ENCODE measurements at regions not wholly inside any gene's neighbourhood (a gene's known extent, or its start where the extent isn't known, plus 50 kb on each side); places are given as distances from the start of the nearest gene placed in this dataset.

DNA sequence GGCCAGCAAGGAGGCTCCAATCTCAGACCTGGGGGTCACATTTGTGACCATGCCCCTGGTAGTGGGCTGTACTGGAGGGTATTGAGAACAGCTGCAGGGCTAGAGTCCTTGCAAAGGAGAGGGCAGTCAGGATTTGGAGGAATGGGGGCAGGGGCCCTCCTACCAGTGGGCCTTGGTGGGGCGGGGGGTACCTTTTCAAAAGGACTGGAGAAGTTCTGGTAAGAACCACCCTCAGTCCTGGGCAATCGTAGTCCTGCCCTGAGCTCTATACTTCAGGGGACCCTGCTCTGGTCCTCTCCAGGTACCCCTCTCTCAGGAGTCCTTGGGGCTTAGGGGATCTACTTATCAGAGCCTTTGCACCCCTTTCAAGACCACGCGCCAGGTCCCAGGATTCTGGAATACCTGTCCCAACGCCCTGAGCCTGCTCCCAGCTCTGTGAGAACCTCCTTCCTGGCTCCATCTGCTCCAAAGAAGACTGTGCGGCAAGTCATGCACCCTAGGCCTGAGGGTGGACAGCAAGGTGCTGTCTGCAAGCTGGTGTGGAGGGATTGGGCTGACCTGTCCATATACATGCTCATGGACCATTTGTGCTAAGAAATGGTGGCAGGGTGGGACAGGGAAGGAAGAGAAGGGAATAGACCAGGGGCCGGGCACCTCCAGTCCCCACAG lies 134.1 kb upstream of the EEPD1 start:
- no peaks in the 10 kb centered on the region for H3K9me3 ChIP-seq (replicated peaks in 1 of 3)
- H3K4me3 ChIP-seq = no peak overlapping the region
- no peaks in the 10 kb centered on the region for H3K36me3 ChIP-seq (replicated peaks in 1 of 2)
- 90 to 94% (median 92%) methylated on average over 7 of the region's 7 CpGs for WGBS, 4 donors
- H3K27me3 ChIP-seq = no peaks in the 10 kb centered on the region
- DNase-seq = no peak
- H3K27ac ChIP-seq = no peak overlapping the region
- intact Hi-C loops (cut with DNase I) = no loop called here
- H3K4me1 ChIP-seq (replicated peaks in 1 of 2) = peaks cover 0 to 10% of the 10 kb centered on the region in 2 donors
- TF ChIP-seq POLR2A (IDR thresholded peaks at IDR 0.05) = no peak
- TF ChIP-seq CTCF (IDR thresholded peaks at IDR 0.05) = no peak

- Histone ChIP-seq H3K27me3 (no peaks in the 10 kb centered on the region), H3K36me3 (replicated peaks in 1 of 2) (no peaks in the 10 kb centered on the region), H3K9me3 (replicated peaks in 1 of 3) (no peaks in the 10 kb centered on the region), H3K27ac (no peak overlapping the region), H3K4me3 (no peak overlapping the region), H3K4me1 (replicated peaks in 1 of 2) (peaks cover 0 to 10% of the 10 kb centered on the region in 2 donors)
- DNase-seq = no peak
- TF ChIP-seq CTCF (IDR thresholded peaks at IDR 0.05) (no peak), POLR2A (IDR thresholded peaks at IDR 0.05) (no peak)
- WGBS, 4 donors = 91 to 98% (median 98%) methylated on average over 4 of the region's 4 CpGs
- intact Hi-C loops (cut with DNase I) = no loop called here
Measured at GRCh38 chr7:36019538-36019937, 133.5 kb upstream of the EEPD1 start.

GRCh38 chr7:36019980-36020379 lies 133.1 kb upstream of the EEPD1 start:
- no peaks in the 10 kb centered on the region for H3K9me3 ChIP-seq (replicated peaks in 1 of 3)
- H3K4me3 ChIP-seq = no peak overlapping the region
- no peak for DNase-seq
- TF ChIP-seq POLR2A (IDR thresholded peaks at IDR 0.05) = no peak
- no peak for TF ChIP-seq CTCF (IDR thresholded peaks at IDR 0.05)
- H3K27me3 ChIP-seq = no peaks in the 10 kb centered on the region
- peaks cover 0 to 10% of the 10 kb centered on the region in 2 donors for H3K4me1 ChIP-seq (replicated peaks in 1 of 2)
- intact Hi-C loops (cut with DNase I) = no loop called here
- WGBS, 4 donors = 86 to 91% (median 90%) methylated on average over 6 to 7 of the region's 7 CpGs
- no peaks in the 10 kb centered on the region for H3K36me3 ChIP-seq (replicated peaks in 1 of 2)
- H3K27ac ChIP-seq = no peak overlapping the region

GRCh38 chr7:36021367-36021766 lies 131.7 kb upstream of the EEPD1 start:
- Histone ChIP-seq H3K27ac (no peak overlapping the region), H3K4me1 (replicated peaks in 1 of 2) (peaks cover 0 to 10% of the 10 kb centered on the region in 2 donors), H3K27me3 (no peaks in the 10 kb centered on the region), H3K36me3 (replicated peaks in 1 of 2) (no peaks in the 10 kb centered on the region), H3K4me3 (no peak overlapping the region), H3K9me3 (replicated peaks in 1 of 3) (no peaks in the 10 kb centered on the region)
- WGBS, 4 donors = 73 to 89% (median 78%) methylated on average over 5 of the region's 5 CpGs
- DNase-seq = peak in 1 of 7 donors; percentile 18
- intact Hi-C loops (cut with DNase I) = no loop called here
- TF ChIP-seq POLR2A (IDR thresholded peaks at IDR 0.05) (no peak), CTCF (IDR thresholded peaks at IDR 0.05) (peak in 2 of 6 experiments; percentile 31 to 39)

Data from adrenal gland (tissue), 9 donors.